ENCODE measurements at regions not wholly inside any gene's neighbourhood (a gene's known extent, or its start where the extent isn't known, plus 50 kb on each side); places are given as distances from the start of the nearest gene placed in this dataset.
A peak's percentile ranks its signal among the peaks of the same experiment; 100 is the strongest.

GRCh38 chr11:91742155-91742554, 482.5 kb upstream of the FAT3 start:
- DNase-seq: no peak

GRCh38 chr11:91731051-91731450, 493.6 kb upstream of the FAT3 start:
- DNase-seq: no peak

GRCh38 chr11:91730620-91731019, 494.0 kb upstream of the FAT3 start:
- DNase-seq: peak; percentile 17

GRCh38 chr11:91730057-91730456, 494.6 kb upstream of the FAT3 start:
- peak; percentile 17 for DNase-seq

- DNase-seq: no peak
Measured at GRCh38 chr11:91717169-91717568, 507.4 kb upstream of the FAT3 start.

GRCh38 chr11:91707652-91708482, 516.8 kb upstream of the FAT3 start:
- no peak for DNase-seq

- no peak for DNase-seq
Measured at GRCh38 chr11:91703042-91703441, 521.6 kb upstream of the FAT3 start.

GRCh38 chr11:91700854-91701253, 523.8 kb upstream of the FAT3 start:
- DNase-seq: no peak

GRCh38 chr11:91698845-91699244, 525.8 kb upstream of the FAT3 start:
- no peak for DNase-seq

- DNase-seq: no peak
Measured at GRCh38 chr11:91694331-91694730, 530.3 kb upstream of the FAT3 start.

- no peak for DNase-seq
Measured at GRCh38 chr11:91691872-91692271, 532.7 kb upstream of the FAT3 start.

- DNase-seq: no peak
Measured at GRCh38 chr11:91688672-91689071, 535.9 kb upstream of the FAT3 start.

GRCh38 chr11:91686700-91687099, 537.9 kb upstream of the FAT3 start:
- peak; percentile 74 for DNase-seq

GRCh38 chr11:91686281-91686680, 538.3 kb upstream of the FAT3 start:
- no peak for DNase-seq

- no peak for DNase-seq
Measured at GRCh38 chr11:91673705-91674104, 550.9 kb upstream of the FAT3 start.

- DNase-seq: peak; percentile 60
Measured at GRCh38 chr11:91664521-91664920, 560.1 kb upstream of the FAT3 start.

GRCh38 chr11:91660036-91660435, 564.6 kb upstream of the FAT3 start:
- DNase-seq: no peak

GRCh38 chr11:91654686-91655085, 569.9 kb upstream of the FAT3 start:
- no peak for DNase-seq

- no peak for DNase-seq
Measured at GRCh38 chr11:91653079-91653754, 571.4 kb upstream of the FAT3 start.

- no peak for DNase-seq
Measured at GRCh38 chr11:91650802-91651201, 573.8 kb upstream of the FAT3 start.

- no peak for DNase-seq
Measured at GRCh38 chr11:91641153-91641552, 583.5 kb upstream of the FAT3 start.

- DNase-seq: no peak
Measured at GRCh38 chr11:91639359-91639758, 585.3 kb upstream of the FAT3 start.

GRCh38 chr11:91630916-91631673, 593.5 kb upstream of the FAT3 start:
- DNase-seq: no peak

- DNase-seq: peak; percentile 25
Measured at GRCh38 chr11:91625495-91625894, 599.1 kb upstream of the FAT3 start.
